ENCODE measurements at regions not wholly inside any gene's neighbourhood (a gene's known extent, or its start where the extent isn't known, plus 50 kb on each side); places are given as distances from the start of the nearest gene placed in this dataset.

- DNase-seq: no peak
- Mint-ChIP-seq H3K9me3 (peaks cover 2 to 10% (median 6%) of the 10 kb centered on the region in 5 donors), H3K4me3 (no peak overlapping the region), H3K4me1 (no peaks in the 10 kb centered on the region), H3K36me3 (no peaks in the 10 kb centered on the region), H3K27me3 (no peaks in the 10 kb centered on the region), H3K27ac (no peak overlapping the region)
- Histone ChIP-seq H3K27me3 (ENCODE audit: insufficient read depth, low read length, poor library complexity, severe bottlenecking) (no peaks in the 10 kb centered on the region), H3K4me3 (ENCODE audit: low read length) (no peak overlapping the region), H3K9me3 (ENCODE audit: low read length) (no peaks in the 10 kb centered on the region), H3K27ac (ENCODE audit: low read depth, low read length) (no peak overlapping the region), H3K36me3 (ENCODE audit: insufficient read depth, low read length) (no peaks in the 10 kb centered on the region), H3K4me1 (ENCODE audit: insufficient read depth, low read length) (no peaks in the 10 kb centered on the region)
- ChIA-PET POLR2A (no interaction called here), CTCF (no interaction called here)
These were observed 200.1 kb downstream of the NSG2 start for GRCh38 chr5:174245516-174246075.

DNA sequence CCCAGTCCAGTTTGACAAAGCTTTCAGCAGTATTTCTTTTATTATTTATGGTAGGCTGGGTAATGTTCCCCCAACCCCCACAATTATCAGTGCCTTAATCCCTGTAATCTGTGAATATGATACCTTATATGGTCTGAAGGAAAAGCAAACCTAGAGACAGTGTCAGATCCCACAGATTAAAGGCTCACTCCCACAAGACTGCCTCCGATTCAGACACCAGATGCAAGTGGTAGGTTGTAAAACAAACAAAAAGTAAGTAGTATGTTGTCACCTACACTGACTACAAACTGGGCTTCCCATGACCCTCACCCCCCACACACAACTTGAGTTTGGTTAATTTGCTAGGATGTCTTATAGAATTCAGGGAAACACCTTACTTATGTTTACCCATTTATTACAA is 201.2 kb downstream of the NSG2 start:
- CTCF ChIA-PET: no interaction called here
- no peaks in the 10 kb centered on the region for H3K36me3 ChIP-seq (ENCODE audit: insufficient read depth, low read length)
- no peak overlapping the region for H3K27ac ChIP-seq (ENCODE audit: low read depth, low read length)
- H3K4me1 ChIP-seq (ENCODE audit: insufficient read depth, low read length): no peaks in the 10 kb centered on the region
- H3K9me3 ChIP-seq (ENCODE audit: low read length): no peaks in the 10 kb centered on the region
- Mint-ChIP-seq H3K27me3 (peaks cover 0 to 5% of the 10 kb centered on the region in 2 donors), H3K36me3 (no peaks in the 10 kb centered on the region), H3K4me1 (no peaks in the 10 kb centered on the region), H3K4me3 (no peak overlapping the region), H3K9me3 (peaks cover 2 to 10% (median 6%) of the 10 kb centered on the region in 5 donors), H3K27ac (no peak overlapping the region)
- POLR2A ChIA-PET: no interaction called here
- no peak for DNase-seq
- no peak overlapping the region for H3K4me3 ChIP-seq (ENCODE audit: low read length)
- H3K27me3 ChIP-seq (ENCODE audit: insufficient read depth, low read length, poor library complexity, severe bottlenecking): no peaks in the 10 kb centered on the region

DNA sequence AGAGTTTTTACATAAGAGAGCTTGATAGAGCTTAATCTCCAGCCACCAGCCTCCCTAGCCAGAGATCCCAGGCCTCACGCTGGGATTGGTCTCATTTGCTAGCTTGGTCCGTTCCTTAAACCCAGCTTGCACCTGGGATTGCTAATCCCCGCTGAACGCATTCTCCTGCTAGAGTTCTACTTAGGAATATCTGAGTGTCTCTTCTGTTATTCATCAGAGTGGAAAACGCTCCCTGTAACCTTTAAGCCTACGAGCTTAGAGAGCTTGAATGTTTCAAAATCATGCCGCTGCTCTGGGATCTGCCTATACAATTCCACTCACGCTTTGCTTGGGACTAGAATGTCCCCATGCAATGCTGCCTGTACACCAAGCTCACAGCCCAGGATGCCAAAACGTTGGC is 201.8 kb downstream of the NSG2 start:
- no peak overlapping the region for H3K4me3 ChIP-seq (ENCODE audit: low read length)
- Mint-ChIP-seq H3K4me1 (no peaks in the 10 kb centered on the region), H3K27me3 (peaks cover 0 to 5% of the 10 kb centered on the region in 2 donors), H3K27ac (no peak overlapping the region), H3K9me3 (peaks cover 2 to 10% (median 6%) of the 10 kb centered on the region in 5 donors), H3K4me3 (no peak overlapping the region), H3K36me3 (no peaks in the 10 kb centered on the region)
- ChIA-PET CTCF (no interaction called here), POLR2A (no interaction called here)
- no peaks in the 10 kb centered on the region for H3K27me3 ChIP-seq (ENCODE audit: insufficient read depth, low read length, poor library complexity, severe bottlenecking)
- no peaks in the 10 kb centered on the region for H3K4me1 ChIP-seq (ENCODE audit: insufficient read depth, low read length)
- no peaks in the 10 kb centered on the region for H3K36me3 ChIP-seq (ENCODE audit: insufficient read depth, low read length)
- no peak overlapping the region for H3K27ac ChIP-seq (ENCODE audit: low read depth, low read length)
- H3K9me3 ChIP-seq (ENCODE audit: low read length): no peaks in the 10 kb centered on the region
- DNase-seq: no peak

DNA sequence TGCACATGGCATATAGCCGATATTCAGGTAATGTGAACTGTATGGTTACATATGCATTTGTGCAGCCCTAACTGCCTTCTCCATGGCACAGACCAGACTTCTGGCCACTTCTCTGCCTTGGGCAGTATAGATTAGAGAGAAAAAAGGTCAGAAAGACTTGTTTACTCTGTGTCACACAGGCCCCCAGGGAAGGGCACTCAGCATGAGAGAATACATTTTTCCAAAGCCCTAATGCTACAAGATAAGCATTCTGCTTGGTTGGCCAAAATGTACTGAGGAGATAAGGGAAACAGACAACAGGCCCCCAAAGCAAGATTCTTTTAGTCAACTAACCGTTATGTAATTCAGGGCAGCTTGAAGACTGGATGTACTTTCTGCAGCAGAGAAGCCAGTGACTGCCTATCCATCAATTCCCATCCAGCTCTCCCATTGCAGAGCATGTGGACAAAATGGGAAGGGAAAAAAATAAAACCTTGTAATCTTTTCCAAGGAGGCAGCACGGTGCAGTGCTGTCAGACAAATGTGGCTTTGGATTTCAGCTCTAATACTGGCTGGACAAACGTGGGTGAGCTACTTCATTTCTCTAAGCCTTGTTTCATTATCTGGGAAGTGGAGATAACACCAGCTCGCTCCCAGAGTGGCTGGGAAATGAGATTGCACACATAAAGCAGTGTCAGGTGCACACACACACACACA is 205.9 kb downstream of the NSG2 start:
- no peaks in the 10 kb centered on the region for H3K27me3 ChIP-seq (ENCODE audit: insufficient read depth, low read length, poor library complexity, severe bottlenecking)
- H3K4me1 ChIP-seq (ENCODE audit: insufficient read depth, low read length): no peaks in the 10 kb centered on the region
- ChIA-PET POLR2A (no interaction called here), CTCF (no interaction called here)
- no peaks in the 10 kb centered on the region for H3K9me3 ChIP-seq (ENCODE audit: low read length)
- DNase-seq: no peak
- no peak overlapping the region for H3K4me3 ChIP-seq (ENCODE audit: low read length)
- H3K36me3 ChIP-seq (ENCODE audit: insufficient read depth, low read length): no peaks in the 10 kb centered on the region
- H3K9me3 Mint-ChIP-seq: peaks cover 0 to 8% (median 3%) of the 10 kb centered on the region in 5 donors
- H3K36me3 Mint-ChIP-seq: no peaks in the 10 kb centered on the region
- peaks cover 2 to 5% of the 10 kb centered on the region in 2 donors for H3K27me3 Mint-ChIP-seq
- no peak overlapping the region for H3K4me3 Mint-ChIP-seq
- no peak overlapping the region for H3K27ac ChIP-seq (ENCODE audit: low read depth, low read length)
- no peaks in the 10 kb centered on the region for H3K4me1 Mint-ChIP-seq
- H3K27ac Mint-ChIP-seq: no peak overlapping the region

DNA sequence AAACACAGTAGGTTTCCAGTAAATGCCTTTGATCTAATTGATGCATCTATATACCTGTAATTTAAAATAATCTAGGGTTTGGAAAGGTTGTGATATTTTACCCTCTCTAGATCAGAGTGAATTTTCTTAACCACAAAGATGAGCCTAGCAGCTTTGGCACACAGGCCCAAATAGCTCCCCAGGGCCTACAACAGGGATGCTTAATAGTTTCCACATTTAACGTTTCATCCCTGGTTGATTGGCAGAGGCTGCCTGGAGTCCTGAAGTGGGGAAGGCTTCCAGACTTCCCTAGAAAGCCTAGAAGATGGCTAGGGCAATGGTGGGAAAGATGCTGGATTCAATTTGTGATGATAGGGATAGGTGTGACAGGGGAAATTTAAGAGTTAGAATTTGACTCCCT is 206.6 kb downstream of the NSG2 start:
- H3K4me1 ChIP-seq (ENCODE audit: insufficient read depth, low read length): no peaks in the 10 kb centered on the region
- H3K9me3 ChIP-seq (ENCODE audit: low read length): no peaks in the 10 kb centered on the region
- Mint-ChIP-seq H3K4me3 (no peak overlapping the region), H3K36me3 (no peaks in the 10 kb centered on the region), H3K9me3 (peaks cover 0 to 6% (median 3%) of the 10 kb centered on the region in 5 donors), H3K4me1 (no peaks in the 10 kb centered on the region), H3K27ac (no peak overlapping the region), H3K27me3 (peaks cover 2 to 5% of the 10 kb centered on the region in 2 donors)
- ChIA-PET CTCF (no interaction called here), POLR2A (no interaction called here)
- H3K27ac ChIP-seq (ENCODE audit: low read depth, low read length): no peak overlapping the region
- no peaks in the 10 kb centered on the region for H3K36me3 ChIP-seq (ENCODE audit: insufficient read depth, low read length)
- no peak for DNase-seq
- H3K27me3 ChIP-seq (ENCODE audit: insufficient read depth, low read length, poor library complexity, severe bottlenecking): no peaks in the 10 kb centered on the region
- H3K4me3 ChIP-seq (ENCODE audit: low read length): no peak overlapping the region

DNA sequence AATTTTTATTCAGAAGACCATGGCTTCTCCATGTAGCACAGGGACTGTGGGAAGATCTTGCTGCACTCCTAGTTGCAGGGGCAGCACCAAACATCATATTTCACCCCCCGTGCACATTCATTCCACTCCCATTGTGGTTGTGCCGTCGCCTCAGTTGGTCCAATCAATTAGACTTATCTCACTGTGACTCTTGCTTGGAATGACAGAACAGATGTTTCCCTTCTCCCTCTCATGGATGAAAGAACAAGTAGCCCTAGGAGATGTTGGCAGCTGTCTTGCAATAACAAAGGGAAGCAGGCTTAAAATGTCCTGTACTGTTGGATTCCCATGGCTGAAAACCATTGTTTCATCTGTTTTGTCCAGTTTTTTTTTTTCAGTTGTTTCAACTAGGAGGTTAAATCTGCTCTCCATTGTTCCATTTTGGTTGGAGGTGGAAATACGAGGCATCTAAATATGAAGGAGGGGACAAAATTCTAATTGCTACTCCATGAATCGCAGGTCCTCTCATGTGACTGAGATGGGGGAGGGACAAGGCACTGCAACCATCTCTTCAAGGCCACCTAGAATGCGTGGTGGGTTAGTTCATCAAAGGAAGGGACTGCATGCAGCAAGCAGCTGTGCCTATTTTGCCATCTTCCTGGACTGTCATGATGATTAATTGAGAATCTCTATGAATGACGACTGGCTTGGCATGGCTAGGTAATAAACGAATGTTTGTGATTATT is 214.4 kb downstream of the NSG2 start:
- H3K36me3 Mint-ChIP-seq: no peaks in the 10 kb centered on the region
- Histone ChIP-seq H3K4me3 (ENCODE audit: low read length) (no peak overlapping the region), H3K27me3 (ENCODE audit: insufficient read depth, low read length, poor library complexity, severe bottlenecking) (no peaks in the 10 kb centered on the region), H3K27ac (ENCODE audit: low read depth, low read length) (no peak overlapping the region), H3K4me1 (ENCODE audit: insufficient read depth, low read length) (no peaks in the 10 kb centered on the region), H3K9me3 (ENCODE audit: low read length) (no peaks in the 10 kb centered on the region), H3K36me3 (ENCODE audit: insufficient read depth, low read length) (no peaks in the 10 kb centered on the region)
- POLR2A ChIA-PET: no interaction called here
- H3K4me1 Mint-ChIP-seq: no peaks in the 10 kb centered on the region
- DNase-seq: no peak
- no peak overlapping the region for H3K27ac Mint-ChIP-seq
- CTCF ChIA-PET: no interaction called here
- peaks cover 0 to 9% (median 3%) of the 10 kb centered on the region in 5 donors for H3K9me3 Mint-ChIP-seq
- H3K27me3 Mint-ChIP-seq: peaks cover 4 to 9% of the 10 kb centered on the region in 2 donors
- no peak overlapping the region for H3K4me3 Mint-ChIP-seq

DNA sequence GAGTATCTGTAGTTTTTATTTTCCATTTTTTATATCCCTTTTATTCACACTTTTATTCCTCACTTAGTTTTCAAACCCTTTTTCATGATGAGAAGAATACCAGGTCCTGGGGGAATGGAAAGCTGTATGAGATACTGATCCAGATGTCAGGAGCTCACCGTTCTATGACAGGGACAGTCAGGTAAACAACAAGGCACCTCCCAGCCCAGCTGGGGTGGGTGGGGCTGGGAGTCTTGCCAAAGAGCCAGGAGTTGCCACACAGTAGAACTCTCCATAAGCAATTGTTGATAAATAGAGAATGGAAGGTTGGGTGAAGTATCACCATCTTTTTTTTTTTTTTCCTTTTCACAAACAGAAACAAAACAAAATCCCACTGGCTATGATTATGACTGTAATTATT is 225.8 kb downstream of the NSG2 start:
- Mint-ChIP-seq H3K36me3 (no peaks in the 10 kb centered on the region), H3K4me1 (no peaks in the 10 kb centered on the region), H3K27ac (no peak overlapping the region), H3K9me3 (peaks cover 0 to 13% (median 4%) of the 10 kb centered on the region in 5 donors), H3K4me3 (no peak overlapping the region), H3K27me3 (no peaks in the 10 kb centered on the region)
- no peaks in the 10 kb centered on the region for H3K27me3 ChIP-seq (ENCODE audit: insufficient read depth, low read length, poor library complexity, severe bottlenecking)
- no peaks in the 10 kb centered on the region for H3K9me3 ChIP-seq (ENCODE audit: low read length)
- no peak overlapping the region for H3K4me3 ChIP-seq (ENCODE audit: low read length)
- no peaks in the 10 kb centered on the region for H3K36me3 ChIP-seq (ENCODE audit: insufficient read depth, low read length)
- ChIA-PET CTCF (no interaction called here), POLR2A (no interaction called here)
- no peaks in the 10 kb centered on the region for H3K4me1 ChIP-seq (ENCODE audit: insufficient read depth, low read length)
- H3K27ac ChIP-seq (ENCODE audit: low read depth, low read length): no peak overlapping the region
- DNase-seq: no peak

DNA sequence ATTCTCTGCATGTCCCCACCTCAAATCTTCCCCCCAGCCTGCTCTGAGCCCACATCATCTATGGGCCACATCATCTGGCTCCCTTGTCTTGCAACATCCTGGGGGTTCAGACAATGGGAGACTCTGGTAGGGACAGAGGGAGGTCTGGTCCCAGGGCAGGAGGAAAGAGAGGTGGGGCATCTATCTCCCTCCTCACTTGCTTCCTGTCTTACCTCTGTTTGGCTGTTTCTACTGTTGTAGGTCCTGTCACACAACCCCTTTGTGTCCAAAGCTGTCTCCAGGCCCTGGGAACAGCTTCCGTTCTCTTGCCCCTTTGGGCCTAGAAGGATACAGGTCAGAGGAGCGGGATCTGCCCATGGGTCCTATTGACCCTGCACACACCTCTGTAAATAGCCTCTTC is 227.2 kb downstream of the NSG2 start:
- Mint-ChIP-seq H3K27me3 (no peaks in the 10 kb centered on the region), H3K27ac (no peak overlapping the region), H3K4me3 (no peak overlapping the region), H3K4me1 (no peaks in the 10 kb centered on the region), H3K36me3 (no peaks in the 10 kb centered on the region), H3K9me3 (peaks cover 0 to 13% (median 4%) of the 10 kb centered on the region in 5 donors)
- ChIA-PET CTCF (no interaction called here), POLR2A (no interaction called here)
- Histone ChIP-seq H3K36me3 (ENCODE audit: insufficient read depth, low read length) (no peaks in the 10 kb centered on the region), H3K27ac (ENCODE audit: low read depth, low read length) (no peak overlapping the region), H3K27me3 (ENCODE audit: insufficient read depth, low read length, poor library complexity, severe bottlenecking) (no peaks in the 10 kb centered on the region), H3K4me1 (ENCODE audit: insufficient read depth, low read length) (no peaks in the 10 kb centered on the region), H3K9me3 (ENCODE audit: low read length) (no peaks in the 10 kb centered on the region), H3K4me3 (ENCODE audit: low read length) (no peak overlapping the region)
- no peak for DNase-seq
